ENCODE measurements at regions not wholly inside any gene's neighbourhood (a gene's known extent, or its start where the extent isn't known, plus 50 kb on each side); places are given as distances from the start of the nearest gene placed in this dataset.

DNA sequence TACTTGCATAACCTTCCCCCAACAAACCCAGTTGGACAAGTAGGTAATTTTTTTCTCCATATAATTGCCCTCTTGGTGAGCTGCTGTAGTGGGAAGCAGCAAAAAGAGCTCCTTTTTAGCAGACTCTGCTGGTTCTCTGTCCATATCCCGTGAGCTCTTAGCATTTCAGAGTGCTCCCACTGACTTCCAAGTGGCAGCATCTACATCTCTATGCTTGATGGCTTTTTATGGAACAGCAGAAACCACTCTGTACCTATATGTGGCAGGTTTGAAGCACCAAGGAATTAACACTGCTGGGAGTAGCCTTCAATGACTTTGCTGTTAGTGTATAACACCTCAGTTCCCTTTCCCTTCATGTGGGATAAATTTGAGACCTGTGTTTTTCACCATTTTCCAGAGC is 168.4 kb upstream of the NHS start:
- no peak overlapping the region for H3K27ac Mint-ChIP-seq
- H3K4me3 Mint-ChIP-seq = no peak overlapping the region
- H3K4me1 Mint-ChIP-seq (ENCODE audit: low read depth in 2 of 2) = no peaks in the 10 kb centered on the region
- no peak for DNase-seq
- H3K36me3 Mint-ChIP-seq (ENCODE audit: insufficient read depth) = no peaks in the 10 kb centered on the region
- no peak for ATAC-seq (replicated peaks)
- no peaks in the 10 kb centered on the region for H3K27me3 Mint-ChIP-seq
- no peaks in the 10 kb centered on the region for H3K9me3 Mint-ChIP-seq

DNA sequence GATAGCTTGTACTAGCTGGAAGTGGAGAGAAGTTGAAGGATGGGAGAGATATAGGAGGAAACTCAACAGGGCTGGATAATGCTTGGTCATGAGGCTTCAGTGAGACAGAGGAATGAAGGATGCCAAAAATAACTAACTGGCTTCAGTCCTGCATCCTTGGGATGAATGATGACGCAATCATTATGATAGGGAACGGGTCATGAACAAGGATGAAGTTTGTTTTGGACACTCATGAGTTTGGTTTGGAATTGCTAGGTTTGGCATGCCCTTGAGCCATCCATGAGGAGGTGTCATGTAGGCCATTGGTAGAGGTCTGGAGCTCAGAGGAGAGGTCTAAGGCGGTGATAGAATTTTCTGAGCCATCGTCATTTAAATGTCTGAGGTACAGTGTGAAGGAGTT is 160.0 kb upstream of the NHS start:
- peaks cover 6 to 11% of the 10 kb centered on the region in 2 donors for H3K27me3 Mint-ChIP-seq
- no peak overlapping the region for H3K27ac Mint-ChIP-seq
- H3K36me3 Mint-ChIP-seq (ENCODE audit: insufficient read depth) = no peaks in the 10 kb centered on the region
- peaks cover 0 to 2% of the 10 kb centered on the region in 2 donors for H3K9me3 Mint-ChIP-seq
- no peak for DNase-seq
- no peak for ATAC-seq (replicated peaks)
- no peak overlapping the region for H3K4me3 Mint-ChIP-seq
- H3K4me1 Mint-ChIP-seq (ENCODE audit: low read depth in 2 of 2) = no peaks in the 10 kb centered on the region

DNA sequence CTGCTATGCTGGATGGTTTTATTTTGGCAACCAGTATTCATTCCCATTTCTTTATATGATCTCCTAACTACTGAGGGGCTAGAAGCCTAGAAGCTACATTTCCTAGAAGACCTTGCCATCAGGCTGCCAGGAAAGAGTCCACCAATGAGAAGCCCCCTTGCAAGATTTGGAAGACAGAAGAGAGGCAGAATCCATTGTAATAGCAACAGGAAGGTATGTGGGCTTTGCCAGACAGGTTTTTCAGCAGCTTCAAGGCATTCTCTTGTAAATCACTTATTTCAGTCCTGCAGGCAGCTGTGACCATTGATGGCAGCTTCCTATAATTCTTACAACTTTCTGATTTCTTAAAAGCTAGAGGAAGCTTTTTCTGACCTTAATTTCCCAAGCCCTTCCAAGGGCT is 148.3 kb upstream of the NHS start:
- ATAC-seq (replicated peaks) = no peak
- no peaks in the 10 kb centered on the region for H3K4me1 Mint-ChIP-seq (ENCODE audit: low read depth in 2 of 2)
- H3K27ac Mint-ChIP-seq = no peak overlapping the region
- H3K9me3 Mint-ChIP-seq = no peaks in the 10 kb centered on the region
- no peaks in the 10 kb centered on the region for H3K27me3 Mint-ChIP-seq
- no peaks in the 10 kb centered on the region for H3K36me3 Mint-ChIP-seq (ENCODE audit: insufficient read depth)
- H3K4me3 Mint-ChIP-seq = no peak overlapping the region
- DNase-seq = no peak

DNA sequence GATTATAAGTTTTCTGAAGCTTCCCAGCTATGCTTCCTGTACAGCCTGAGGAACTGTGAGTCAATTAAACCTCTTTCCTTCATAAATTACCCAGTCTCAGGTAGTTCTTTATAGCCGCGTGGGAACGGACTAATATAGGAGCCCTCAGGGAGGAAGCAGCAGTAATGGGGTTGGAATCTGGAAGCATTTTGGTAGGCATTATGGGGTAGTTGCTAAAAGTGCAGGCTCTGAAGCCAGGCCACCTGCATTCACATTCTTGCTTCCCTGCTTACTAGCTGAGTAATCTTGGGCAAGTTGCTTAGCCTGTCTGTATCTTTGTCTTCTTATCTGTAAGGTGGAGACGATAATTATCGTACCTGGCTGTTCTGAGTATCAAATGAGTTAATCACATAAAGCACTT is 137.9 kb upstream of the NHS start:
- Mint-ChIP-seq H3K36me3 (ENCODE audit: insufficient read depth) (no peaks in the 10 kb centered on the region), H3K4me1 (ENCODE audit: low read depth in 2 of 2) (no peaks in the 10 kb centered on the region), H3K27ac (no peak overlapping the region), H3K4me3 (no peak overlapping the region), H3K9me3 (no peaks in the 10 kb centered on the region), H3K27me3 (no peaks in the 10 kb centered on the region)
- no peak for DNase-seq
- no peak for ATAC-seq (replicated peaks)

DNA sequence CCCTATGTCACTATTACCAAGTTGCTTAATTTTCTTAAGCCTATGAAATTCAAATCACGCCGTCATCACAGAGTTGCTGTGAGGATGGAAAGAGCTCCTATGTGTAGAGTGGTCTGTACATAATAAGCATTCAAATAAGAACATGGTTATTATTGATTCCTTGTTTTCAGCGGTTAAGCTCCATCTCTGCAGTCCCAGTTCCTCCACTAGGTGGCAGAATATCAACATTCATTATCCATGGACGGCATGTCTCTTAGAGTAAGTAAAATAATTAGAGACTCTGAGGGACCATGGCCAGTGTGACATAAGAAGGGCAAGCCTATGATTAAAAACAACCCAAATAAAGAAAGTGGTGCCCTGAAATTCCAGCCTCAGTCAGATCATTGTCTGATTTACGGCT is 132.5 kb upstream of the NHS start:
- DNase-seq (peak; percentile 2 to 4 (median 3)), ATAC-seq (replicated peaks) (no peak)
- Mint-ChIP-seq H3K4me3 (no peak overlapping the region), H3K36me3 (ENCODE audit: insufficient read depth) (no peaks in the 10 kb centered on the region), H3K27me3 (no peaks in the 10 kb centered on the region), H3K4me1 (ENCODE audit: low read depth in 2 of 2) (no peaks in the 10 kb centered on the region), H3K9me3 (no peaks in the 10 kb centered on the region), H3K27ac (no peak overlapping the region)

DNA sequence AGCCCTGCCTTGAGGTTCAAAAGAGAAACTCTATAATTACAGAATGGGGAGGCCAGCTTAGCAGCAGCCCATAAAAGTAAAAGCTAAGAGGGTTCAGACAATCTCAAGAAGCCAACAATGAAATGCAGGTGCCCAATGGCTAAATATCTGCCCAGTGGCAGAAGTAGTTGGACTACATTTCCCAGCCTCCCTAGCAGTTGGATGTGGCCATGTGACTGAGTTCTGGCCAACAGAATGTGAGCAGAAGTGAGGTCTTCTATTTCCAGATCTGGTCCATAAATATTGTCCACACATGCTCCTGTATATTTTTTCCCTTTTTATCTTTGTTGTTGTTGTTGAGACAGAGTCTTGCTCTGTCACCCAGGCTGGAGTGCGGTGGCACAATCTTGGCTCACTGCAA is 127.9 kb upstream of the NHS start:
- H3K27me3 Mint-ChIP-seq = no peaks in the 10 kb centered on the region
- DNase-seq = no peak
- H3K27ac Mint-ChIP-seq = no peak overlapping the region
- no peaks in the 10 kb centered on the region for H3K9me3 Mint-ChIP-seq
- no peaks in the 10 kb centered on the region for H3K36me3 Mint-ChIP-seq (ENCODE audit: insufficient read depth)
- ATAC-seq (replicated peaks) = no peak
- no peaks in the 10 kb centered on the region for H3K4me1 Mint-ChIP-seq (ENCODE audit: low read depth in 2 of 2)
- no peak overlapping the region for H3K4me3 Mint-ChIP-seq

DNA sequence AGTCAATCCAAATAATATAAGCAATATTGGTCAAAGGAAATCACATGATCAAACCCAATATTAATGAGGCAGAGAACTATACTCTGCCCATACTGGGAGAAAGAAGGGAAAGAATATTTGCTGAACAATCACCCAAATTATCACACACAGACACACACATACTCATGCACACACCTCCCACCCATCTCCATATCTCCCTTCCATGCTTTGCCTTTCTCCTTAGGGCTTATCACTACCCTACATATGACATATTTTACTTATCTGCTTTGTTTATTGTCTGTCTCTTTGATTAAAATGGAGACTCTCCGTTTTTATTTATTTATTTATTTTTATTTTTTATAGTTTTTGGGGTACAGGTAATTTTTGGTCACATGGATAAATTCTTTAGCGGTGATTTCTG is 112.9 kb upstream of the NHS start:
- Mint-ChIP-seq H3K27ac (no peak overlapping the region), H3K36me3 (ENCODE audit: insufficient read depth) (no peaks in the 10 kb centered on the region), H3K4me3 (no peak overlapping the region), H3K27me3 (no peaks in the 10 kb centered on the region), H3K9me3 (peaks cover 9% of the 10 kb centered on the region in 2 donors), H3K4me1 (ENCODE audit: low read depth in 2 of 2) (no peaks in the 10 kb centered on the region)
- DNase-seq (no peak), ATAC-seq (replicated peaks) (no peak)

DNA sequence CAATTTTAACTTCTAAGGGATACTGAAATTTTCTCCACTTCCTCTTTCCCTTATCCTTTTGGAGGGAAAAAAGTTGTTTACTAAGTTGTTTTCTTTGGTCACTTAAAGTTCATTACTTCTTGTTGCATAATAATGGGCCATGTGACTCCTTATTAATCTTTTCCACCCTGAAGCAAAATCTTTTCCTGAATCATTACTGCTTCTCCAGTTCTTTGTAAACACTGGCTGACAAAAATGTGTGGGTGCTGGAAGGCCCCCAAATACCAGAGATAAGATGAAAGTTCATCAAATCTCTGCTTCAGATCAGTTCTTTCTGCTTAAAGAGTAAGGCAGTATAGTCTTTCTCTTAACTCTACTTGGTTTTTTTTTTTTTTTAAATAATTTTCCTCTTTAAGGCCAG is 108.9 kb upstream of the NHS start:
- Mint-ChIP-seq H3K36me3 (ENCODE audit: insufficient read depth) (no peaks in the 10 kb centered on the region), H3K4me1 (ENCODE audit: low read depth in 2 of 2) (no peaks in the 10 kb centered on the region), H3K4me3 (no peak overlapping the region), H3K27me3 (peaks cover 0 to 8% of the 10 kb centered on the region in 2 donors), H3K27ac (no peak overlapping the region), H3K9me3 (peaks cover 6 to 9% of the 10 kb centered on the region in 2 donors)
- DNase-seq (no peak), ATAC-seq (replicated peaks) (no peak)

DNA sequence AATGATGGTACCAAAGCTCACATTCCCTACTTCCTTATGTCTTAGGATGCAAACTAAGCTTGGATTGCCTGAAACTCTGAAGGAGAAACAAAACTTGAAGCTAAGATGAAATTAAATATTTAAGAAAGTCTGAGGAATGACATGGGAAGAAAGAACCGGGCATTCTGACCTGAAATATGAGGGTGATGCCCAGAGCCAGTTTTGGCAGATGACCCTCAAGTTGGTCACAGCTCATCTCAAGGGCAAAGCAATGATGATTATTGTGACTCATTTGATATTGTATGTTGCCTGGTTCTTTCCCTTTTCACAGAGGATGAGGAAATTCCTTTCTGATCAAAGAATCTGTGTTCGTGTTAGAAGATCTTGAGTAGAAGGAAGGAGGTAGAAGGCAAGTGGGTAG is 96.0 kb upstream of the NHS start:
- DNase-seq (no peak), ATAC-seq (replicated peaks) (no peak)
- Mint-ChIP-seq H3K4me3 (no peak overlapping the region), H3K36me3 (ENCODE audit: insufficient read depth) (no peaks in the 10 kb centered on the region), H3K4me1 (ENCODE audit: low read depth in 2 of 2) (no peaks in the 10 kb centered on the region), H3K27me3 (no peaks in the 10 kb centered on the region), H3K27ac (no peak overlapping the region), H3K9me3 (peaks cover 0 to 2% of the 10 kb centered on the region in 2 donors)

DNA sequence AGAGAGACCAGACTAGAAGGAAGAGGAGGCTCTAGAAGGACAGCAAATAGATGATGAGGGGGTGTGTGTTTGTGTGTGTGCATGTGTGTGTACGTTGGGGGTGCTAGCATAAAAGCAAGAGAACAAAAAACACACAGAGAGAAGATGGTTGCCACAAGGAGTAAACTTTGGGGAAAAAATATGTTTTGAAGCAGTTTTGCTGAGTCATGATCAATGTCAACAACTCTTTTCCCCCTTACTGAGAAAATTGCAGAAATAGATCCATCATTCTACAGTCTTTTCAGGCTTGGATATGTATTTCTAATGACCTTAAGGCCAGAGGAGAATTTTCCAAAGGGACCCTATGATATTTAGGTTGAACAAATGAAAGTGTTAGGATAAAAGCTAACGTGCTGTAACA is 89.0 kb upstream of the NHS start:
- H3K27ac Mint-ChIP-seq = no peak overlapping the region
- ATAC-seq (replicated peaks) (no peak), DNase-seq (no peak)
- no peaks in the 10 kb centered on the region for H3K36me3 Mint-ChIP-seq (ENCODE audit: insufficient read depth)
- H3K9me3 Mint-ChIP-seq = no peaks in the 10 kb centered on the region
- no peaks in the 10 kb centered on the region for H3K27me3 Mint-ChIP-seq
- H3K4me1 Mint-ChIP-seq (ENCODE audit: low read depth in 2 of 2) = no peaks in the 10 kb centered on the region
- no peak overlapping the region for H3K4me3 Mint-ChIP-seq

DNA sequence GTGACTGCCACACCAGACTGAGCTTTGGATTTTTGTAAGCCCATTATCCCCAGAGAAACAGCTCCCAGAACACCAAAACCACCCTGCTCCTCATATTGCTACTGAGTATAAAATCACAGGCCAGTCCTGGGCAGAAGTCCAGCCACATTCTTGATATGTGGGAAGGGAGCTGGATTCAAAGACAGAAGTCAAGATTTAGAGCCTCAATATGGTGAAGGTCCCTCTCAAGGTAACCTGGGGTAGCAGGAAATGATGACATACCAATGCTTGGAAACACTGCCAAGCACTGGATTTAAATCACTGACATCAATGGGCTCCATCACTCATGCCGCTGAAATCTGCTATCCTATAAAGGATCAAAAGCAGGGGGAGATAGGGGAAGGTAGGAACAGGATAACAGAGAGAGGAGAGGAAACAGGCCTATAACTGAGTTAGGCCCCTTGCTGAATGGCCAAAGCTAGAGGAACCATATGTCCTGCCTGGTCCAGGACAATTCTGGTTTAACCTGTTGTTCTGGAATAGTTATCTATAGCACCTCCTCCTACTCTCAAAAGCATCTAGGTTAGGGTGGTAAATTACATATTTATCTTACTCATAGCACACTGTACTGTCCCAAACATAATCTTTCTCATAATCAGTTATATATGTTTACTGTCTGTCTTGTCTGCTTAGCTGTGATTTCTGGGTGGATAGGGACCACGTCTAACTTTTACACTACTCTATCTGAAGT is 83.7 kb upstream of the NHS start:
- DNase-seq (no peak), ATAC-seq (replicated peaks) (no peak)
- Mint-ChIP-seq H3K36me3 (ENCODE audit: insufficient read depth) (no peaks in the 10 kb centered on the region), H3K9me3 (no peaks in the 10 kb centered on the region), H3K27ac (no peak overlapping the region), H3K4me3 (no peak overlapping the region), H3K4me1 (ENCODE audit: low read depth in 2 of 2) (no peaks in the 10 kb centered on the region), H3K27me3 (peaks cover 6 to 8% of the 10 kb centered on the region in 2 donors)

DNA sequence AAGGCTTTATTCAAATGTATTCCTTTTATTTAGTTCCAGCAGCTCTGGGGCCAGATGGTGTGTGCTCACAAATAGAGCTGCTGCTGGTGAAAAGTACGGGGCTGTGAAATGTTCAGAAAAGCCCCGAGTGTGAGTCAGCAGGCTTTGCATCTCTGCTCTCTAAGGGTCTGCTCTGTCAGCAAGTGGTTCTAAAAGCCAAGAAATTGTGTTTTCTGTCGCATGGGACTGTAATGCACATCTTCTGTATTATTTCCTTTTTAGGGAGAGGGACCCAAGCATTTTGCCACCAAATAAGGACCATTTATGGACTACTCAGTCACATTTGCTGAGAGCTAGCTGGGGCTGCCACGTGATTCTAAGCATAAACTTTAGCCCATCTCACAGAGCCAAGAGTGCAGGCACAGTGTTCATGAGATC is 82.9 kb upstream of the NHS start:
- Mint-ChIP-seq H3K27ac (no peak overlapping the region), H3K27me3 (peaks cover 6 to 8% of the 10 kb centered on the region in 2 donors), H3K4me3 (no peak overlapping the region), H3K9me3 (no peaks in the 10 kb centered on the region), H3K4me1 (ENCODE audit: low read depth in 2 of 2) (no peaks in the 10 kb centered on the region), H3K36me3 (ENCODE audit: insufficient read depth) (no peaks in the 10 kb centered on the region)
- ATAC-seq (replicated peaks) = no peak
- DNase-seq = no peak

DNA sequence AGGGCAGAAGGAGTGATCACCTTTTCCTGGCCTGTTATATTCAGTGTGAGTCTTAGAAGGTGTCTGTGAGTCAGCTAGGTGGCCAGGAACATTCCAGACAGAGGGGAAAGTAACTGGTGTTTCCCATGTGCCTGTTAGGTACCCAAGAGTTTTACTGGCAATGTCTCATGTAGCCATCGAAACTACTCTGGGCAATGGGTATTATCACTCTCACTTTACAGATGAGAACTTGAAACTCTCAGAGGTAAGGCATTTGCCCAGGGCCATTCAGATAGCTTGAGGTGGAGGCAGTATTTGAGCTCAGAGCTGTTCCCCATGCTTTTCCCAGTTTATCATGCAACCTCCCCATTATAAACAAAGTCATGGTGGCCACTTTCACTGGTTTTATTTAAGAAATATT is 80.4 kb upstream of the NHS start:
- ATAC-seq (replicated peaks) = no peak
- no peak for DNase-seq

DNA sequence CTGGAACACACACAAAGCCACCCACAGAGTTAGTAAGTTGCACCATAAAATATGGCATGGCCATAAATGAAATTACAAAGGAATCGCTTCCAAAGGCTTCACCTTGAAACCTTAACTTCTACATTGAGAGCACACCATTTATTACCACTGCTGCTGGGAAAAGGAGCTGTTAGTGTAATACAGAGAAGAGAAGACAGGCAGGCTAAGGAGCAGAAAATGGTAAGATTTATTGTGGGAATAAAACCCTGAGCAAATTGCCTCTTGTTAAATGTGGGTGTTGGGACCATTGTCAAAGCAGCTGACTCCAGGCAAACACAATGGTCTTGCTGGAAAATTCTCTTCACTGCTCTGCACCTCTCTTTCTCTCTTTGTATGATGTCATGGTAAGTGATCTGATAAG is 79.2 kb upstream of the NHS start:
- Mint-ChIP-seq H3K4me1 (ENCODE audit: low read depth in 2 of 2) (no peaks in the 10 kb centered on the region), H3K4me3 (no peak overlapping the region), H3K27ac (no peak overlapping the region), H3K36me3 (ENCODE audit: insufficient read depth) (no peaks in the 10 kb centered on the region), H3K9me3 (no peaks in the 10 kb centered on the region), H3K27me3 (peaks cover 6 to 8% of the 10 kb centered on the region in 2 donors)
- ATAC-seq (replicated peaks) (no peak), DNase-seq (no peak)

More for the DNA sequence above, 80.4 kb upstream of the NHS start:
- H3K4me3 Mint-ChIP-seq = no peak overlapping the region
- H3K36me3 Mint-ChIP-seq (ENCODE audit: insufficient read depth) = no peaks in the 10 kb centered on the region
- no peaks in the 10 kb centered on the region for H3K4me1 Mint-ChIP-seq (ENCODE audit: low read depth in 2 of 2)
- peaks cover 6 to 8% of the 10 kb centered on the region in 2 donors for H3K27me3 Mint-ChIP-seq
- no peak overlapping the region for H3K27ac Mint-ChIP-seq
- no peaks in the 10 kb centered on the region for H3K9me3 Mint-ChIP-seq

DNA sequence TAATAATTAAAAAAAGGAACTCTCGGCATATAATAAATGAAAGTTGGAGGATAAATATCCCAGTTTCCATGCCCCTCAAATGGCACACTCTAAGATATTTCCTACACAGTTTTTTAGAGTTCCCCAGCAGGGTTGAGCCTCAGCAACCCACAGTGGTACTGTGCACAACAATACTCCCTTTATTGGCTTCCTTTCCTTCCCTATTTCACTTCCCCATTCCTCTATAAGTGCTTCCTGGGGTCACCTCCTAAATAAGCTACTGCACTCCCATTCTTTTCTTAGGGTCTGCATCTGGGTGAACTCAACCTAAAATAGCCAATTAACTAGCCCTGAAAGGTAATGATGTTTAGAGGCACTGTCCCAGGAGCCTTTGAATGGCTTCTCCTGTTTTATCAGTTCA is 76.4 kb upstream of the NHS start:
- no peaks in the 10 kb centered on the region for H3K9me3 Mint-ChIP-seq
- no peaks in the 10 kb centered on the region for H3K4me1 Mint-ChIP-seq (ENCODE audit: low read depth in 2 of 2)
- ATAC-seq (replicated peaks) (no peak), DNase-seq (no peak)
- no peaks in the 10 kb centered on the region for H3K36me3 Mint-ChIP-seq (ENCODE audit: insufficient read depth)
- H3K27ac Mint-ChIP-seq = no peak overlapping the region
- no peak overlapping the region for H3K4me3 Mint-ChIP-seq
- no peaks in the 10 kb centered on the region for H3K27me3 Mint-ChIP-seq
